Nephron (organoid): ENCODE measurements at regions not wholly inside any gene's neighbourhood (a gene's known extent, or its start where the extent isn't known, plus 50 kb on each side); places are given as distances from the start of the nearest gene placed in this dataset.

Experiments used
- H3K27ac Mint-ChIP-seq, 3 experiments: 2 replicates each; pipeline ENCODE4 v1.8.0; 2020; ENCODE audit warnings: mixed read lengths in 3 of 3, mild to moderate bottlenecking in 2 of 3, moderate library complexity in 1 of 3
- H3K27me3 Mint-ChIP-seq: 2 replicates; pipeline ENCODE4 v1.8.0; 2021; ENCODE audit warnings: low read depth, mild to moderate bottlenecking, moderate library complexity, mixed read lengths
- H3K36me3 Mint-ChIP-seq: 2 replicates; pipeline ENCODE4 v1.8.0; 2020; ENCODE audit warnings: low read depth, mixed read lengths
- H3K4me1 Mint-ChIP-seq: 2 replicates; pipeline ENCODE4 v1.8.0; 2020; ENCODE audit warnings: mixed read lengths
- H3K4me3 Mint-ChIP-seq, 3 experiments: 2 replicates each; pipeline ENCODE4 v1.8.0; 2020; ENCODE audit warnings: mild to moderate bottlenecking in 3 of 3, mixed read lengths in 3 of 3, moderate library complexity in 2 of 3
- H3K9me3 Mint-ChIP-seq: 2 replicates; pipeline ENCODE4 v1.8.0; 2020; ENCODE audit warnings: mixed read lengths
- CTCF ChIP-seq, 3 experiments: fragments of 200-600 bp; sonication (generic); IDR thresholded peaks; one replicate each; pipeline ENCODE4 v1.5.0; 2021; ENCODE audit warnings: antibody characterized with exemption in 3 of 3; ENCODE audit not compliant: unreplicated experiment in 3 of 3

- H3K4me1 Mint-ChIP-seq, result no peaks in the 10 kb centered on the region
- no peak for TF ChIP-seq CTCF (IDR thresholded peaks at IDR 0.05; ENCODE audit: unreplicated experiment in 3 of 3)
- no peaks in the 10 kb centered on the region for H3K36me3 Mint-ChIP-seq
- peaks cover 37% of the 10 kb centered on the region for H3K9me3 Mint-ChIP-seq
- H3K27me3 Mint-ChIP-seq, result no peaks in the 10 kb centered on the region
- H3K27ac Mint-ChIP-seq, result no peak overlapping the region
- H3K4me3 Mint-ChIP-seq, result no peak overlapping the region
These were observed 61.5 kb upstream of the PTBP2 start for GRCh38 chr1:96660051-96660450.

GRCh38 chr1:96660503-96660902 lies 61.1 kb upstream of the PTBP2 start:
- Mint-ChIP-seq H3K4me3 (no peak overlapping the region), H3K9me3 (peaks cover 33% of the 10 kb centered on the region), H3K27ac (no peak overlapping the region), H3K4me1 (no peaks in the 10 kb centered on the region), H3K36me3 (no peaks in the 10 kb centered on the region), H3K27me3 (no peaks in the 10 kb centered on the region)
- TF ChIP-seq CTCF (IDR thresholded peaks at IDR 0.05; ENCODE audit: unreplicated experiment in 3 of 3), result no peak
